DND-41 (cell line): ENCODE measurements at regions not wholly inside any gene's neighbourhood (a gene's known extent, or its start where the extent isn't known, plus 50 kb on each side); places are given as distances from the start of the nearest gene placed in this dataset.

Experiments
- CTCF ChIP-seq: IDR thresholded peaks from 2 replicates; pipeline ENCODE4 v1.5.1; 2012; ENCODE audit warnings: borderline replicate concordance, low read length, moderate library complexity, mild to moderate bottlenecking; ENCODE audit not compliant: poor library complexity, severe bottlenecking; ENCODE audit errors: extremely low read depth
- EZH2 ChIP-seq: IDR thresholded peaks from 3 replicates; pipeline ENCODE4 v1.6.1; 2012; ENCODE audit warnings: borderline replicate concordance, low read depth, mild to moderate bottlenecking, moderate library complexity, low read length, inconsistent platforms; ENCODE audit not compliant: severe bottlenecking

GRCh38 chr5:8857051-8857450, 688.8 kb downstream of the SEMA5A start:
- TF ChIP-seq CTCF (no peak), EZH2 (no peak)
